Common myeloid progenitor, CD34-positive (primary cell): ENCODE measurements at regions not wholly inside any gene's neighbourhood (a gene's known extent, or its start where the extent isn't known, plus 50 kb on each side); places are given as distances from the start of the nearest gene placed in this dataset.

Experiments used
- CTCF ChIA-PET: fragments of 350-600 bp; sonication (Branson Sonifier 250); formaldehyde crosslinking; loops from one replicate; lab custom pipeline; 2021; ENCODE audit warnings: antibody characterized with exemption; lab: Charles Lee
- POLR2A ChIA-PET: fragments of 350-600 bp; sonication (Branson Sonifier 250); formaldehyde crosslinking; loops from one replicate; lab custom pipeline; 2021; ENCODE audit warnings: antibody characterized with exemption; lab: Charles Lee
- DNase-seq, 3 donors: peaks; one replicate each; pipeline versions ENCODE4 v3.0.0 to v3.0.0-alpha.2; 2013
- H3K27ac ChIP-seq, 2 experiments: 1 replicate in 1 of 2; 2 replicates in 1 of 2; pipeline ENCODE4 v1.7.0; 2013; ENCODE audit warnings: inconsistent platforms in 2 of 2, low read length in 2 of 2, mild to moderate bottlenecking in 2 of 2, low read depth in 1 of 2, moderate library complexity in 1 of 2; ENCODE audit not compliant: severe bottlenecking in 2 of 2, insufficient read depth in 1 of 2, poor library complexity in 1 of 2
- H3K27me3 ChIP-seq, 5 experiments: replicated peaks in 2 of 5; 1 replicate in 3 of 5; 2 replicates in 2 of 5; pipeline versions ENCODE4 v1.6.1 to v1.7.0; 2013; ENCODE audit warnings: low read length in 4 of 5, mild to moderate bottlenecking in 2 of 5, moderate library complexity in 2 of 5, inconsistent platforms in 1 of 5; ENCODE audit not compliant: insufficient read depth in 5 of 5, control insufficient read depth in 4 of 5
- H3K36me3 ChIP-seq, 4 experiments: 1 replicate in 2 of 4; 2 replicates in 2 of 4; pipeline versions ENCODE4 v1.6.1 to v1.7.0; 2013; ENCODE audit warnings: low read length in 3 of 4, control low read depth in 1 of 4, mild to moderate bottlenecking in 1 of 4; ENCODE audit not compliant: control insufficient read depth in 4 of 4, insufficient read depth in 4 of 4
- H3K4me1 ChIP-seq, 4 experiments: 1 replicate in 3 of 4; 2 replicates in 1 of 4; pipeline versions ENCODE4 v1.6.1 to v1.7.1; 2013; ENCODE audit warnings: low read length in 3 of 4, mild to moderate bottlenecking in 3 of 4, control low read depth in 1 of 4, inconsistent platforms in 1 of 4, moderate library complexity in 1 of 4; ENCODE audit not compliant: control insufficient read depth in 4 of 4, insufficient read depth in 4 of 4; ENCODE audit errors: control extremely low read depth in 1 of 4
- H3K4me3 ChIP-seq, 7 experiments: 1 replicate in 4 of 7; 2 replicates in 3 of 7; pipeline versions ENCODE4 v1.5.1 to v1.7.0; 2013; ENCODE audit warnings: mild to moderate bottlenecking in 7 of 7, low read length in 6 of 7, moderate library complexity in 6 of 7, inconsistent platforms in 2 of 7, low read depth in 2 of 7, control low read depth in 1 of 7; ENCODE audit not compliant: insufficient read depth in 4 of 7, control insufficient read depth in 1 of 7; ENCODE audit errors: extremely low read depth in 1 of 7
- H3K9me3 ChIP-seq, 5 experiments: 1 replicate in 4 of 5; 2 replicates in 1 of 5; pipeline versions ENCODE4 v1.6.1 to v1.7.1; 2013; ENCODE audit warnings: low read length in 4 of 5, mild to moderate bottlenecking in 2 of 5, inconsistent platforms in 1 of 5, low read depth in 1 of 5, moderate library complexity in 1 of 5; ENCODE audit not compliant: control insufficient read depth in 4 of 5, insufficient read depth in 2 of 5; ENCODE audit errors: control extremely low read depth in 1 of 5
- WGBS: methylation state at CpG from one replicate; pipeline ENCODE4 v1.1.5; 2013; ENCODE audit not compliant: insufficient coverage; 5-methylcytosine and 5-hydroxymethylcytosine counted together

DNA sequence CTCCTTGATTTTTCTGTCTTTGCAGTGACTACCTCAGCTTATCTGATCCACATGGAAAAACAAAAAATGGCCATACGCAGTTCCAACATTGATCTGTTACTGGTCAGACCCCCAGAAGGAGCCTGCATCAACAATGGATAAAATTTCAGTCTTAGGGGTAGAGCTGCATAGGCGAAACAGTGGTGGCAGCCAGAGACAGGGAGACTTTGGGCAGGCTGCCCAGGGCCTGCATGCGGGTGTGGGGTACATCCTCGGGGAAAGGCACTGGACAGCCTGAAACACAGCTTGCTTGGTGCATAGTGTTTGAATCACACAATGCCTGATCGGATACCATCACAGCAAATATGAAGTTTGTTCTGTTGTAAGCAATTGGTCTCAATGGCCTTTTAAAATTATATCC lies 847.8 kb downstream of the QKI start:
- POLR2A ChIA-PET, result no interaction called here
- DNase-seq, result no peak
- WGBS, result 80% methylated on average over 4 of the region's 5 CpGs
- no peaks in the 10 kb centered on the region for H3K36me3 ChIP-seq
- H3K4me1 ChIP-seq, result no peaks in the 10 kb centered on the region
- CTCF ChIA-PET, result no interaction called here
- no peaks in the 10 kb centered on the region for H3K27me3 ChIP-seq
- H3K9me3 ChIP-seq, result no peaks in the 10 kb centered on the region
- no peak overlapping the region for H3K27ac ChIP-seq
- no peak overlapping the region for H3K4me3 ChIP-seq

DNA sequence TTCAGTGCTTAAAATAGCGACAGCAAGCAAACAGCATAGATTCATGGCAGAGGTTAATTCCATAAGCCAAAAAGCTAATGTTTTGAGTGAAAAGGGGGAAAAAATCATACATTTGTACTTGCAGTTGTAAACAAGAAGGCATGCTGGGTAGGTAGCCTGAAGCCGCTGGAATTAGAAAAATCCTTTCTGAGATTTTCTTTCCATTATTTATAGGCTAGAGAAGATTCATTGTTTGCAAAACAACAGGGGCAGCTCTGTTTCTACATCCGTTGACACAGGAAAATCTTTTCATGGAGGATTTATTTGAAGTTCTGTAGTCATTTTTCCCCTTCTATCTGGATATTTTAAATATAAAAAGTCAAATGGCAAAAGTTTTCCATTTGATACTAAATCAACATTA lies 843.9 kb downstream of the QKI start:
- ChIA-PET CTCF (no interaction called here), POLR2A (no interaction called here)
- WGBS, result 100% methylated on average over 1 of the region's 3 CpGs

DNA sequence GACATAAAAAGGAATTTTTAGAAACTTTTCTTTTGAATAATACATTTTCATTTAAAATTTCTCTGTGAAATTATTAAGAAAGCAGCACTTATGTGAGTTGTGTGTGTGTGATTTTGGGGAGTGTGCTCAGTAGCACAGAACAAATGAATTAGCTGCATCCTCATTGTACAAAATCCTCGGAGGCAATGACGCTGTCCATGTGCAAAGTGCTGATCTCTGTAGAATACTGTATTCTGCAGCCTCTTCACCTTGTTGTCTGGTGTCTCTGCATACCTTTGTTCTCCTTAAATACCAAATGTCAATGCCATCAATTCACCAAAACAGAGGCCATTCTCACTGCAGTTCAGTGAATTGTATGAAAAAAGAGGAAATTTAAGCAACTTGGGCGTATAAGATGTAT lies 838.4 kb downstream of the QKI start:
- Histone ChIP-seq H3K27me3 (no peaks in the 10 kb centered on the region), H3K4me1 (no peaks in the 10 kb centered on the region), H3K27ac (no peak overlapping the region), H3K36me3 (no peaks in the 10 kb centered on the region), H3K4me3 (no peak overlapping the region), H3K9me3 (no peaks in the 10 kb centered on the region)
- WGBS, result 67% methylated on average over 2 of the region's 3 CpGs
- POLR2A ChIA-PET, result no interaction called here
- CTCF ChIA-PET, result no interaction called here
- no peak for DNase-seq

More for the DNA sequence above, 843.9 kb downstream of the QKI start:
- Histone ChIP-seq H3K27me3 (no peaks in the 10 kb centered on the region), H3K27ac (no peak overlapping the region), H3K4me1 (no peaks in the 10 kb centered on the region), H3K4me3 (no peak overlapping the region), H3K9me3 (no peaks in the 10 kb centered on the region), H3K36me3 (no peaks in the 10 kb centered on the region)
- no peak for DNase-seq

DNA sequence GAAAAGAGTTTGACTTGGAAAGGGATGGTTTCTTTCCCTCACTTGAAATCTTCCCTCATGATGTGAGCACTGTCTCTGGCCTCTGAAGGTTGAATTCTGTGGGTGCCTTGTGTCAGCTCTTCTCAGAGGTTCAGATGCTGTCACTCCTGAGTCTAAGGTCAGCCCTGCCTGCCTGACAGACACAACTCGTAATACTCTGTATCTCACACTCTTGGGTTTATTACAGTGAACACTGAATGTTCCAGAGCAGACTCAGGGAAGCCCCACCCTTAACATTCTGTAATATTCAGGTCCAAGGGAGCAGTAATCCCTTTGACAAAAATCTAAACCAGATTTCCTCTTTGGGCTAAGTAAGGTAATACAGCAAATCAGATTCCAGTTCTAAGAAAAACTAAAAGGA lies 837.8 kb downstream of the QKI start:
- WGBS, result 78% methylated on average over 1 of the region's 1 CpG
- ChIA-PET POLR2A (no interaction called here), CTCF (no interaction called here)
- no peaks in the 10 kb centered on the region for H3K36me3 ChIP-seq
- H3K9me3 ChIP-seq, result no peaks in the 10 kb centered on the region
- no peak overlapping the region for H3K4me3 ChIP-seq
- H3K27ac ChIP-seq, result no peak overlapping the region
- DNase-seq, result no peak
- no peaks in the 10 kb centered on the region for H3K4me1 ChIP-seq
- H3K27me3 ChIP-seq, result no peaks in the 10 kb centered on the region

DNA sequence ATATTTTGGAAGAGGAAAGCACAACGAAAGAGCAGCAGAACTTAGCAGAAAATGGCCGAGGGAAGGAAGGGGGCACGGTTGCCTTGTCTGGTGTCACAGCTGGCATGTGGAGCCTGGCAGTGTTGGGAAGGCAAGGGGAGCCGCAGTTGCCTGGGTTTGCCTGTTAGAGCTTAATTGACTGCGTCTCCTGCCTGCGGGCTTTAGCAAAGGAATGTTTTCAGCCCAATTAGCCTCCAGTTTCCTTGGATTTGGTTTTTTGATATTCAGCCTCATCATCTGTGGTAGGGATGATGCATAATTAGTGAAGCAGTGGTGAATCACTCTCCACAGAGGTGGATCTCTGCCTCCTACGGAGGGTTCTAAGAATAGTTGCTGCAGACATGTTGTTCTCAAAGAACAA lies 832.6 kb downstream of the QKI start:
- no peaks in the 10 kb centered on the region for H3K4me1 ChIP-seq
- 98% methylated on average over 5 of the region's 7 CpGs for WGBS
- CTCF ChIA-PET, result no interaction called here
- no peaks in the 10 kb centered on the region for H3K27me3 ChIP-seq
- no peaks in the 10 kb centered on the region for H3K36me3 ChIP-seq
- H3K27ac ChIP-seq, result no peak overlapping the region
- no peaks in the 10 kb centered on the region for H3K9me3 ChIP-seq
- H3K4me3 ChIP-seq, result no peak overlapping the region
- POLR2A ChIA-PET, result no interaction called here
- DNase-seq, result no peak

DNA sequence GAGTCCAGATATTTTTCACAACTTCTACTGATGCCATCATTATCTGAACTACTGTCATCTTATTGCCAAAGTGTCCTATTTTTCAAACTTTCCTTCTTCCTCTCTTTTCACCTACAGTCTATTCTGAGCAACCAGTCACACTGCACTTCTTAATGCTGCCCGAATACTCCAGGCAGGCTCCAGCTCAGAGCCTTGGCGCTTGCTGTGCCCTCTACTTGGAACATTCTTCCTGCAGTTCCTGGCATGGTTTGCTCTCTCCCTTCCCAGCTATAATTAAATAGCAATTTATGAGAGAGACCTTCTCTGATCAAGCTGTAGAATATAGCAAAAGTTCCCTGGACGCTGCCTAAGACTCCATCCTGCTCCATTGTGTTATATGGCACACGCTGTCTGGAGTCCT lies 831.6 kb downstream of the QKI start:
- DNase-seq, result no peak
- Histone ChIP-seq H3K36me3 (no peaks in the 10 kb centered on the region), H3K4me1 (no peaks in the 10 kb centered on the region), H3K9me3 (no peaks in the 10 kb centered on the region), H3K4me3 (no peak overlapping the region), H3K27ac (no peak overlapping the region), H3K27me3 (no peaks in the 10 kb centered on the region)
- WGBS, result 63% methylated on average over 3 of the region's 4 CpGs
- ChIA-PET POLR2A (no interaction called here), CTCF (interaction anchor here (0.7 kb wide), 1 partner anchor 20 kb away, joined by 4 read pairs; no protein-coding TSS in a partner anchor)

DNA sequence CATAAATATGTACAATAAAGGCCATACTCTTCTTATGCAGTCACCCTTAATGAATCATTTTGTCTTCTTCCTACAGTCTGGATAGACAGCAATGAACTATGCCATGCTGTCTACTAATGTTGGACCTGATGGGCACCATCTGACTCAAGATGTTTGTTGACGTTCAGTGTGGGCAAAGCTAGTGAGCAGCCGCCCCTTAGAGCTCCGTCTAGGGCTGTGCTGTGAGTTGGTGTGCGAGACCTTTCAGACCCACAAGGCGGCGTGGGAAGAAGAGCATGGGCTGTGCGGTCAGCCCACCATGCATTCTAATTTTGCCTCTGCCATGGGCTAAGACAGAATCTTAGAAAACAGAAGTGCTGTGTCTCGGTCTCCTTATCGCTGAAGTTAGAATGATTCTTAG lies 829.4 kb downstream of the QKI start:
- Histone ChIP-seq H3K27me3 (no peaks in the 10 kb centered on the region), H3K4me3 (no peak overlapping the region), H3K36me3 (no peaks in the 10 kb centered on the region), H3K9me3 (no peaks in the 10 kb centered on the region), H3K4me1 (no peaks in the 10 kb centered on the region), H3K27ac (no peak overlapping the region)
- no peak for DNase-seq
- WGBS, result 96% methylated on average over 7 of the region's 9 CpGs
- ChIA-PET POLR2A (no interaction called here), CTCF (interaction anchor here (0.9 kb wide), 1 partner anchor 56 kb away, joined by 3 read pairs; no protein-coding TSS in a partner anchor)
